Keratinocyte (primary cell): ENCODE measurements at regions not wholly inside any gene's neighbourhood (a gene's known extent, or its start where the extent isn't known, plus 50 kb on each side); places are given as distances from the start of the nearest gene placed in this dataset.

Source experiments
- DNase-seq: peaks from one replicate; pipeline ENCODE4 v3.0.0-alpha.2; 2011; ENCODE audit warnings: low read depth, missing footprints, low spot score
- FAIRE-seq: peaks from 2 replicates; lab custom pipeline; 2011; peaks lifted over from hg19 to GRCh38; lab: Jason Lieb, UNC
- H2AFZ ChIP-seq: 2 replicates; pipeline ENCODE4 v1.6.0; 2012; ENCODE audit warnings: low read length, control low read depth, inconsistent platforms; ENCODE audit not compliant: control insufficient read depth
- H3K27ac ChIP-seq: 2 replicates; pipeline ENCODE4 v1.5.1; 2011; ENCODE audit warnings: low read length; ENCODE audit not compliant: control insufficient read depth, insufficient read depth
- H3K27me3 ChIP-seq: 3 replicates; pipeline ENCODE4 v1.6.0; 2011; ENCODE audit warnings: low read length; ENCODE audit not compliant: control insufficient read depth, insufficient read depth; ENCODE audit errors: extremely low read depth
- H3K36me3 ChIP-seq, 2 experiments: 2 replicates in 1 of 2; 3 replicates in 1 of 2; pipeline ENCODE4 v1.5.1; 2011; ENCODE audit warnings: low read length in 2 of 2, mild to moderate bottlenecking in 1 of 2; ENCODE audit not compliant: control insufficient read depth in 2 of 2, insufficient read depth in 2 of 2; ENCODE audit errors: extremely low read depth in 1 of 2
- H3K4me1 ChIP-seq: 3 replicates; pipeline ENCODE4 v1.5.1; 2011; ENCODE audit warnings: low read length; ENCODE audit not compliant: control insufficient read depth, insufficient read depth; ENCODE audit errors: extremely low read depth
- H3K4me2 ChIP-seq: 3 replicates; pipeline ENCODE4 v1.6.0; 2011; ENCODE audit warnings: low read depth, low read length; ENCODE audit not compliant: control insufficient read depth, insufficient read depth; ENCODE audit errors: extremely low read depth
- H3K4me3 ChIP-seq, 3 experiments: fragments of 200-600 bp in 1 of 3; sonication (generic) in 1 of 3; 2 replicates in 2 of 3; 3 replicates in 1 of 3; pipeline ENCODE4 v1.5.1; 2011 to 2016; ENCODE audit warnings: low read length in 3 of 3, mild to moderate bottlenecking in 3 of 3, control low read depth in 2 of 3, inconsistent platforms in 1 of 3, low read depth in 1 of 3, mixed read lengths in 1 of 3, mixed run types in 1 of 3, moderate library complexity in 1 of 3; ENCODE audit not compliant: control insufficient read depth in 2 of 3, insufficient read depth in 2 of 3; ENCODE audit errors: extremely low read depth in 1 of 3
- H3K79me2 ChIP-seq: 2 replicates; pipeline ENCODE4 v1.6.0; 2012; ENCODE audit warnings: low read length; ENCODE audit not compliant: control insufficient read depth, insufficient read depth
- H3K9ac ChIP-seq: 3 replicates; pipeline ENCODE4 v1.6.0; 2011; ENCODE audit warnings: low read length; ENCODE audit not compliant: control insufficient read depth, insufficient read depth; ENCODE audit errors: extremely low read depth
- H3K9me1 ChIP-seq: 3 replicates; pipeline ENCODE4 v1.6.0; 2011; ENCODE audit warnings: low read length; ENCODE audit not compliant: control insufficient read depth, insufficient read depth; ENCODE audit errors: extremely low read depth
- H3K9me3 ChIP-seq: 2 replicates; pipeline ENCODE4 v1.5.1; 2012; ENCODE audit warnings: low read depth, low read length; ENCODE audit not compliant: control insufficient read depth
- H4K20me1 ChIP-seq: 3 replicates; pipeline ENCODE4 v1.6.0; 2011; ENCODE audit warnings: low read length; ENCODE audit not compliant: control insufficient read depth, insufficient read depth; ENCODE audit errors: extremely low read depth
- CTCF ChIP-seq, 3 experiments: IDR thresholded peaks in 1 of 3; conservative IDR thresholded peaks in 1 of 3; optimal IDR thresholded peaks in 1 of 3; 2 replicates in 2 of 3; 3 replicates in 1 of 3; pipeline versions ENCODE3 to v1.5.1; 2011; ENCODE audit warnings: low read length in 3 of 3, mild to moderate bottlenecking in 3 of 3, moderate library complexity in 2 of 3, control low read depth in 1 of 3, inconsistent platforms in 1 of 3; ENCODE audit not compliant: insufficient read depth in 2 of 3; ENCODE audit errors: extremely low read depth in 1 of 3
- EZH2 ChIP-seq: IDR thresholded peaks from one replicate; pipeline ENCODE4 v1.6.1; 2012; ENCODE audit warnings: inconsistent platforms, mild to moderate bottlenecking, low read length, moderate library complexity
- dilution Hi-C: fragments of 300-500 bp; cut with MboI; formaldehyde crosslinking; loops from one replicate; pipeline ENCODE4 v1.7.0; 2020; ENCODE audit warnings: low sequenced_read_pairs; ENCODE audit not compliant: extremely low pct_ligation_motif_present

DNA sequence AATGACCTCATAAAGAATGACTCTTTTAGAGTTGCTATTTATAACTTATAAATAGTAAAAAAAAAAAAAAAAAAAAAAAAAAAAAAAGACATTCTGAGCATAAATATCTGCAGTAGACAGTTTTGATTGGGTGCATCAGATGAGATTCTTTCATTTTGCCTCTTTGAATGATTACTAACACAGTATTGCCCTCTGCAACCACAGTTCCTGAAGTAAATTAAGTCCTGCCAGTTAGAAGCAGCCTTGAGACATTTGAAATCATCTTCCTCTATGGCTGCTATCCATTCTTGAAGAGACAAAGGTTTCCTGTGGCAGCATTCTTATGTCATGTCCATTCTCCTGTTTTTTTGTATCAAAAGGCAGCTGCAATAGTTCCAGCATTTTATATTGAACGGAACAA is 892.4 kb upstream of the MIR17HG start:
- Histone ChIP-seq H3K9me3 (no peaks in the 10 kb centered on the region), H3K79me2 (no peaks in the 10 kb centered on the region), H3K27ac (no peak overlapping the region), H3K9me1 (no peaks in the 10 kb centered on the region), H3K4me3 (no peak overlapping the region), H3K4me1 (no peaks in the 10 kb centered on the region), H4K20me1 (no peaks in the 10 kb centered on the region), H3K27me3 (no peaks in the 10 kb centered on the region), H3K4me2 (no peak overlapping the region), H2AFZ (no peak overlapping the region), H3K36me3 (no peaks in the 10 kb centered on the region), H3K9ac (no peak overlapping the region)
- TF ChIP-seq CTCF (optimal IDR thresholded peaks at IDR 0.05 in 1 of 3, IDR thresholded peaks at IDR 0.05 in 1 of 3, conservative IDR thresholded peaks at IDR 0.05 in 1 of 3; ENCODE audit: extremely low read depth in 1 of 3, insufficient read depth in 2 of 3, low read length in 3 of 3) (no peak), EZH2 (no peak)
- FAIRE-seq (no peak), DNase-seq (no peak)
- dilution Hi-C loops: no loop called here

DNA sequence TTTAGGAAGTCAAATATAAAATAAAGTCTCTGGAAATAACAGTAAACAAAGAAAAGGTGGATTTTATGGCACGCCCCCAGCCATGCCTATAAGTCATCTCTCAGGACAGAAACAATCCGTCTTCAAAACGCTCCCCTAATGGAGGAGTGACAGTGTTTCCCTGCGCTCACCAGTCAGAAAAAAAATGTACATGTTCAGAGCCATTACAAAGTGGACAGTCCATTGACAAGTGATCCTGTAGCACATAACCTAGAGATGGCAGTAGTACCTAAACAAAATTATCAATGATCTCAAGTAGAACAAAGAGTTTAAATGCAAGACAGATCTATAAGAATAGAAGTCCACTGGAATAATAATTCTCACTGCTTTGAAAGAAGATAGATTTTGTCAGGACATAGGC is 891.7 kb upstream of the MIR17HG start:
- Histone ChIP-seq H3K9ac (no peak overlapping the region), H3K9me3 (no peaks in the 10 kb centered on the region), H3K36me3 (no peaks in the 10 kb centered on the region), H3K27me3 (no peaks in the 10 kb centered on the region), H3K9me1 (no peaks in the 10 kb centered on the region), H2AFZ (no peak overlapping the region), H3K4me3 (no peak overlapping the region), H3K79me2 (no peaks in the 10 kb centered on the region), H3K4me1 (no peaks in the 10 kb centered on the region), H3K27ac (no peak overlapping the region), H4K20me1 (no peaks in the 10 kb centered on the region), H3K4me2 (no peak overlapping the region)
- dilution Hi-C loops: no loop called here
- no peak for DNase-seq
- no peak for TF ChIP-seq CTCF (optimal IDR thresholded peaks at IDR 0.05 in 1 of 3, IDR thresholded peaks at IDR 0.05 in 1 of 3, conservative IDR thresholded peaks at IDR 0.05 in 1 of 3; ENCODE audit: extremely low read depth in 1 of 3, insufficient read depth in 2 of 3, low read length in 3 of 3)
- TF ChIP-seq EZH2: no peak
- no peak for FAIRE-seq
